H1 (cell line): ENCODE measurements at regions not wholly inside any gene's neighbourhood (a gene's known extent, or its start where the extent isn't known, plus 50 kb on each side); places are given as distances from the start of the nearest gene placed in this dataset.
A peak's percentile ranks its signal among the peaks of the same experiment; 100 is the strongest.
"Not testable (repeated sequence)": the region's sequence is repeated elsewhere in the genome, so short reads cannot be mapped to it uniquely, and the experiment has no call there.

Experiments used
- CTCF ChIA-PET: fragments of 300-600 bp; sonication (Branson Sonifier 250); formaldehyde crosslinking; loops from one replicate; lab custom pipeline; 2021; ENCODE audit not compliant: partially characterized antibody; lab: Charles Lee
- POLR2A ChIA-PET: fragments of 300-600 bp; sonication (Branson Sonifier 250); formaldehyde crosslinking; loops from one replicate; lab custom pipeline; 2021; ENCODE audit warnings: inconsistent platforms; ENCODE audit not compliant: partially characterized antibody; lab: Charles Lee
- DNase-seq, 2 experiments: peaks; one replicate each; pipeline versions ENCODE4 v3.0.0 to v3.0.0-alpha.2; 2010 to 2022; ENCODE audit warnings: low spot score in 2 of 2, low read depth in 1 of 2, mixed read lengths in 1 of 2
- FAIRE-seq: peaks from 2 replicates; lab custom pipeline; 2011; peaks lifted over from hg19 to GRCh38; lab: Jason Lieb, UNC
- H2AFZ ChIP-seq: 2 replicates; pipeline ENCODE4 v1.8.1; 2012; ENCODE audit warnings: low read length, inconsistent platforms
- H2AK5ac ChIP-seq: 2 replicates; pipeline ENCODE4 v1.6.1; 2013; ENCODE audit warnings: low read depth, low read length
- H2BK120ac ChIP-seq: replicated peaks from 2 replicates; pipeline ENCODE3; 2013; ENCODE audit warnings: low read depth, low read length, inconsistent platforms
- H2BK12ac ChIP-seq: 2 replicates; pipeline ENCODE4 v1.6.1; 2013; ENCODE audit warnings: low read depth, low read length
- H2BK15ac ChIP-seq: 2 replicates; pipeline ENCODE4 v1.6.1; 2013; ENCODE audit warnings: low read length
- H2BK20ac ChIP-seq: 2 replicates; pipeline ENCODE4 v1.6.1; 2013; ENCODE audit warnings: low read length
- H2BK5ac ChIP-seq: 2 replicates; pipeline ENCODE4 v1.6.1; 2013; ENCODE audit warnings: low read depth, low read length
- H3K14ac ChIP-seq: 2 replicates; pipeline ENCODE4 v1.6.1; 2013; ENCODE audit warnings: inconsistent platforms; ENCODE audit not compliant: insufficient read length
- H3K18ac ChIP-seq: 2 replicates; pipeline ENCODE4 v1.6.1; 2013; ENCODE audit warnings: low read length; ENCODE audit errors: extremely low read depth
- H3K23ac ChIP-seq: 2 replicates; pipeline ENCODE4 v1.6.1; 2013; ENCODE audit warnings: inconsistent platforms; ENCODE audit not compliant: insufficient read length
- H3K23me2 ChIP-seq: 2 replicates; pipeline ENCODE4 v1.6.1; 2013; ENCODE audit warnings: low read depth, low read length
- H3K27ac ChIP-seq: 2 replicates; pipeline ENCODE4 v1.6.1; 2011; ENCODE audit warnings: low read depth, low read length, inconsistent platforms
- H3K27me3 ChIP-seq, 4 experiments: replicated peaks in 1 of 4; 1 replicate in 1 of 4; 2 replicates in 3 of 4; pipeline versions ENCODE4 v1.6.1 to v1.8.1; 2011 to 2013; ENCODE audit warnings: low read length in 3 of 4, mild to moderate bottlenecking in 3 of 4, inconsistent platforms in 2 of 4, mixed read lengths in 2 of 4, moderate library complexity in 1 of 4; ENCODE audit not compliant: control insufficient read depth in 3 of 4, insufficient read depth in 3 of 4; ENCODE audit errors: extremely low read depth in 1 of 4
- H3K36me3 ChIP-seq, 4 experiments: 2 replicates each; pipeline versions ENCODE4 v1.6.1 to v1.8.1; 2011 to 2013; ENCODE audit warnings: mild to moderate bottlenecking in 4 of 4, low read length in 3 of 4, moderate library complexity in 2 of 4, control low read depth in 1 of 4, inconsistent platforms in 1 of 4; ENCODE audit not compliant: insufficient read depth in 4 of 4, control insufficient read depth in 2 of 4
- H3K4ac ChIP-seq: replicated peaks from 2 replicates; pipeline ENCODE3; 2013; ENCODE audit warnings: low read length, low read depth, mixed read lengths, inconsistent platforms; ENCODE audit not compliant: insufficient read length
- H3K4me1 ChIP-seq, 4 experiments: replicated peaks in 1 of 4; 1 replicate in 1 of 4; 2 replicates in 3 of 4; pipeline versions ENCODE4 v1.6.1 to v1.8.1; 2011 to 2013; ENCODE audit warnings: low read length in 3 of 4, inconsistent platforms in 2 of 4, mixed read lengths in 1 of 4; ENCODE audit not compliant: insufficient read depth in 4 of 4, control insufficient read depth in 3 of 4
- H3K4me2 ChIP-seq, 2 experiments: 2 replicates each; pipeline versions ENCODE4 v1.6.1 to v1.8.1; 2011 to 2013; ENCODE audit warnings: low read depth in 2 of 2, low read length in 2 of 2, control low read depth in 1 of 2, inconsistent platforms in 1 of 2, mild to moderate bottlenecking in 1 of 2; ENCODE audit not compliant: insufficient read depth in 1 of 2
- H3K4me3 ChIP-seq, 4 experiments: fragments of 200-600, 300-600 bp in 1 of 4; sonication (generic), shearing (Covaris generic), sonication (Bioruptor Twin) in 1 of 4; 2 replicates each; pipeline versions ENCODE4 v1.5.1 to v1.8.1; 2011 to 2016; ENCODE audit warnings: low read length in 4 of 4, low read depth in 3 of 4, control low read depth in 2 of 4, inconsistent platforms in 2 of 4, mild to moderate bottlenecking in 2 of 4, mixed read lengths in 1 of 4, moderate library complexity in 1 of 4; ENCODE audit not compliant: insufficient read depth in 2 of 4; ENCODE audit errors: extremely low read depth in 1 of 4
- H3K56ac ChIP-seq: replicated peaks from 2 replicates; pipeline ENCODE3; 2013; ENCODE audit warnings: low read depth, mild to moderate bottlenecking, mixed read lengths, low read length, inconsistent platforms; ENCODE audit not compliant: insufficient read length
- H3K79me1 ChIP-seq: 2 replicates; pipeline ENCODE4 v1.6.1; 2013; ENCODE audit warnings: low read depth, low read length, control low read depth
- H3K79me2 ChIP-seq, 2 experiments: 2 replicates each; pipeline versions ENCODE4 v1.6.1 to v1.8.1; 2012 to 2013; ENCODE audit warnings: low read length in 2 of 2, mild to moderate bottlenecking in 2 of 2, inconsistent platforms in 1 of 2; ENCODE audit not compliant: insufficient read depth in 2 of 2, control insufficient read depth in 1 of 2
- H3K9ac ChIP-seq, 4 experiments: replicated peaks in 1 of 4; 1 replicate in 1 of 4; 2 replicates in 3 of 4; pipeline versions ENCODE4 v1.6.1 to v1.8.1; 2011 to 2013; ENCODE audit warnings: low read depth in 3 of 4, low read length in 3 of 4, control low read depth in 2 of 4, mild to moderate bottlenecking in 2 of 4, moderate library complexity in 2 of 4, inconsistent platforms in 1 of 4; ENCODE audit errors: extremely low read depth in 1 of 4
- H3K9me3 ChIP-seq, 2 experiments: 2 replicates each; pipeline versions ENCODE4 v1.6.1 to v1.8.1; 2012 to 2013; ENCODE audit warnings: mild to moderate bottlenecking in 2 of 2, moderate library complexity in 2 of 2, control low read depth in 1 of 2, inconsistent platforms in 1 of 2, low read depth in 1 of 2, low read length in 1 of 2, mixed read lengths in 1 of 2; ENCODE audit not compliant: insufficient read depth in 2 of 2
- H4K20me1 ChIP-seq, 2 experiments: replicated peaks in 1 of 2; 2 replicates each; pipeline versions ENCODE3 to v1.8.1; 2011 to 2013; ENCODE audit warnings: inconsistent platforms in 2 of 2, low read length in 2 of 2, mild to moderate bottlenecking in 1 of 2; ENCODE audit not compliant: insufficient read depth in 2 of 2, control insufficient read depth in 1 of 2
- H4K5ac ChIP-seq: 2 replicates; pipeline ENCODE4 v1.6.1; 2013; ENCODE audit warnings: low read length, low read depth, mixed read lengths, inconsistent platforms; ENCODE audit not compliant: insufficient read length
- H4K8ac ChIP-seq: 2 replicates; pipeline ENCODE4 v1.8.0; 2013; ENCODE audit warnings: mild to moderate bottlenecking, moderate library complexity, low read length, inconsistent platforms; ENCODE audit not compliant: insufficient read depth; ENCODE audit errors: extremely low read depth
- H4K91ac ChIP-seq: replicated peaks from 2 replicates; pipeline ENCODE3; 2013; ENCODE audit warnings: low read length, mixed read lengths, inconsistent platforms; ENCODE audit not compliant: insufficient read length
- WGBS, 2 experiments: shearing (Covaris generic) in 1 of 2; methylation state at CpG; one replicate each; pipeline versions ENCODE4 v1.1.6 to v1.1.7; 2013 to 2015; ENCODE audit warnings: low lambda C conversion rate in 2 of 2, mixed read lengths in 2 of 2, inconsistent platforms in 1 of 2, low coverage in 1 of 2, missing lambda C conversion rate in 1 of 2; ENCODE audit not compliant: insufficient replicate concordance in 2 of 2, insufficient coverage in 1 of 2, insufficient read length in 1 of 2; ENCODE audit errors: extremely low coverage in 1 of 2, missing lambda C conversion rate in 1 of 2; 5-methylcytosine and 5-hydroxymethylcytosine counted together

DNA sequence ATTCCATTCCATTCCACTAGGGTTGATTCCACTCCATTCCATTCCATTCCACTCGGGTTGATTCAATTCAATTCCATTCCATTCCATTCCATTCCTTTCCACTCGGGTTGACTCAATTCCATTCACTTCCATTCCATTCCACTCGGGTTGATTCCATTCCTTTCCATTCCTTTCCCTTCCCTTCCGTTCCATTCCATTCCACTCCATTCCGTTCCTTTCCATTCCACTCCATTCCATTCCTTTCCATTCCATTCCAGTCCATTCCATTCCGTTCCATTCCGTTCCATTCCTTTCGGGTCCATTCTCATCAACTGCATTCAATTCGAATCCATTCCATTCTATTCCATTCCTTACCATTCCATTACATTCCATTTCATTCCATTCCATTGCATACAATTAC, 1135.3 kb downstream of the RPIA start:
- FAIRE-seq: not testable (repeated sequence)

DNA sequence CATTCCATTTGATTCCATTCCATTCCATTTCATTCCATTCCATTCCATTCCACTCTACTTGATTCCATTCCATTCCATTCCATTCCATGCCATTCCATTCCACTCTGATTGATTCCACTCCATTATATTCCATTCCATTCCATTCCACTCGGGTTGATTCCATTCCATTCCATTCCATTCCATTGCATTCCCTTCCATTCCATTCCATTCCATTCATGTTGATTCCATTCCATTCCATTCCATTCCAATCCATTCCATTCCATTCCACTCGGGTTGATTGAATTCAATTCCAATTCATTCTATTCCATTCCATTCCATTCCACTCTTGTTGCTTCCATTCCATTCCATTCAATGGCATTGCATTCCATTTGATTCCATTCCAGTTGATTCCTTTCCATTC, 1136.4 kb downstream of the RPIA start:
- H3K4me2 ChIP-seq, H3K18ac ChIP-seq, H3K36me3 ChIP-seq, H3K4ac ChIP-seq, H3K79me2 ChIP-seq, H2BK5ac ChIP-seq, H2BK12ac ChIP-seq, H4K20me1 ChIP-seq, H3K4me1 ChIP-seq, POLR2A ChIA-PET, H3K27ac ChIP-seq, H4K5ac ChIP-seq, H2BK20ac ChIP-seq, H2AFZ ChIP-seq, H3K9ac ChIP-seq, H4K91ac ChIP-seq, H3K27me3 ChIP-seq, DNase-seq, H2BK15ac ChIP-seq, H3K14ac ChIP-seq, H4K8ac ChIP-seq, H2AK5ac ChIP-seq, FAIRE-seq, H3K79me1 ChIP-seq, H3K23ac ChIP-seq, H2BK120ac ChIP-seq, H3K4me3 ChIP-seq, CTCF ChIA-PET: not testable (repeated sequence)
- H3K23me2 ChIP-seq: peaks cover 56% of the 10 kb centered on the region
- H3K56ac ChIP-seq: peak overlapping the region; percentile 67
- 81% methylated on average over 2 of the region's 2 CpGs; no CpG with 5 or more reads in 1 of the 2 experiments for WGBS, 2 experiments
- H3K9me3 ChIP-seq: peaks cover 0 to 72% of the 10 kb centered on the region in 2 experiments; a peak in 3 of 4 replicates

More for the DNA sequence above, 1135.3 kb downstream of the RPIA start:
- H3K4me1 ChIP-seq, CTCF ChIA-PET, H3K18ac ChIP-seq, H4K8ac ChIP-seq, H3K4ac ChIP-seq, H2AK5ac ChIP-seq, H3K79me1 ChIP-seq, H2BK15ac ChIP-seq, H3K14ac ChIP-seq, POLR2A ChIA-PET, H3K27ac ChIP-seq, H2BK20ac ChIP-seq, H2BK12ac ChIP-seq, H3K56ac ChIP-seq, H2BK5ac ChIP-seq, H3K36me3 ChIP-seq, H4K91ac ChIP-seq, H3K4me2 ChIP-seq, H3K27me3 ChIP-seq, H2BK120ac ChIP-seq, H3K4me3 ChIP-seq, H4K20me1 ChIP-seq, H2AFZ ChIP-seq, H3K9ac ChIP-seq, H3K23ac ChIP-seq, H3K79me2 ChIP-seq, DNase-seq, H4K5ac ChIP-seq: not testable (repeated sequence)
- peaks cover 48% of the 10 kb centered on the region for H3K23me2 ChIP-seq
- WGBS, 2 experiments: 84 to 99% methylated on average over 7 to 9 of the region's 9 CpGs
- peaks cover 0 to 69% of the 10 kb centered on the region in 2 experiments for H3K9me3 ChIP-seq
